GM12891 (cell line): ENCODE measurements at regions not wholly inside any gene's neighbourhood (a gene's known extent, or its start where the extent isn't known, plus 50 kb on each side); places are given as distances from the start of the nearest gene placed in this dataset.

ENCODE experiments used
- POLR2A ChIP-seq: IDR thresholded peaks from 2 replicates; pipeline ENCODE4 v1.6.1; 2011; ENCODE audit warnings: low read depth, low read length, control low read depth
- TAF1 ChIP-seq: IDR thresholded peaks from 2 replicates; pipeline ENCODE4 v1.6.1; 2011; ENCODE audit warnings: low read depth, low read length, control low read depth

- no peak for TF ChIP-seq POLR2A
- TF ChIP-seq TAF1: no peak
Measured at GRCh38 chrX:99398545-99398944, 1011.5 kb downstream of the PCDH19 start.
